ENCODE measurements at regions not wholly inside any gene's neighbourhood (a gene's known extent, or its start where the extent isn't known, plus 50 kb on each side); places are given as distances from the start of the nearest gene placed in this dataset.

- ATAC-seq, result no peak
- TF ChIP-seq ZFP3 (CRISPR knock-in tag; IDR thresholded peaks at IDR 0.05) (no peak), SNAI2 (CRISPR knock-in tag; IDR thresholded peaks at IDR 0.05) (no peak)
Observed at GRCh38 chr5:27705661-27706060, 667.3 kb upstream of the CDH9 start.

DNA sequence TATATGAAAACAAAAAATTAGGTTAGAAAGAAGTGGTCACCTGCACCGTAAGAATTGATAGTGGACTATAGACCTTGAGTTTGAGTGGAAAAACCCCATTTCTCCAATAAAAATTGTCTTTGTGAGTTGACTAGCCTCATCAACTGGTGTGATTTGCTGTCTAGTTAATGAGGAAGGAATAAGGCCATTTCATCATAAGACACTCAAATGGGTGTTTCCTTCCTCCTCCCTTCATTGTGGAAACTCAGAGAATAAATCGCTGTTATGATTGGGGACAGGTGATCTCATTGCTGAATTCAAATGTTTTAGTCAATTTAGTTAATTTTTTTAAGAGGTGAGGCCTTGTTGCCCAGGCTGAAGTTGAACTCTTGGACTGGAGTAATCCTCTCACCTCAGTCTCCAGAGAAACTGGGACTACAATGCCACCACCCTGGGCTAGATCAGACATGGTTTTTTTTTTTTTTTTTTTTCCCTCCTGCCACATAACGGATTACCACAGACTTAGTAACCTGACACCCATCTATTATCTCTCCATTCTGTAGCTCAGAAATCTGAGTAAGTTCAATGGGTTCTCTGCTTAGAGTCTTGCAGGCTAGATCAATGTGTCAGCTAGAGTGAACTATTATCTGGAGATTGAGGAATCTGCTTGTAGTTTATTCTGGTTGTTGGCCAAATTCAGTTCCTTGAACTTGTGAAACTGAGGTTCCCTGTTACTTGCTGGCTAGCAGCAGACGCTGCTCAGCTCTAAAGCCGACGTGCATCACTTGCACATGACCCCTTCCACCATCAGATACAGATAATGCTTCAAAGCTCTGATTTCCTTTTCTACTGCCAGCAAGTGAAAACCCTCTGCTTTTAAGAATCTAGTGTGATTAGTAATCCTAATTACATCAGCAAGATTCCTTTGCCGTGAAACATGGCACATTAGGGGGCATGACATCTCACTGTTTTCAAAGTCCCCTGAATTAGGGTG is 663.8 kb upstream of the CDH9 start:
- ATAC-seq, result no peak
- TF ChIP-seq ZNF8 (CRISPR knock-in tag; IDR thresholded peaks at IDR 0.05), result no peak
- TF ChIP-seq ZNF70 (CRISPR knock-in tag; IDR thresholded peaks at IDR 0.05), result no peak
- TF ChIP-seq ZC3H10 (CRISPR knock-in tag; IDR thresholded peaks at IDR 0.05), result no peak
- no peak for TF ChIP-seq OSR1 (CRISPR knock-in tag; IDR thresholded peaks at IDR 0.05)
- no peak for TF ChIP-seq ARNTL (CRISPR knock-in tag; IDR thresholded peaks at IDR 0.05; ENCODE audit: borderline replicate concordance, low read depth)
- TF ChIP-seq CREB5 (CRISPR knock-in tag; IDR thresholded peaks at IDR 0.05; ENCODE audit: low read depth), result no peak
- TF ChIP-seq ZFP3 (CRISPR knock-in tag; IDR thresholded peaks at IDR 0.05), result no peak
- TF ChIP-seq PPARA (CRISPR knock-in tag; IDR thresholded peaks at IDR 0.05; ENCODE audit: borderline replicate concordance), result no peak
- no peak for TF ChIP-seq ZFP30 (CRISPR knock-in tag; IDR thresholded peaks at IDR 0.05)
- TF ChIP-seq SNAI2 (CRISPR knock-in tag; IDR thresholded peaks at IDR 0.05), result no peak
- TF ChIP-seq BACH2 (CRISPR knock-in tag; IDR thresholded peaks at IDR 0.05; ENCODE audit: borderline replicate concordance), result no peak
- no peak for TF ChIP-seq ESRRG (CRISPR knock-in tag; IDR thresholded peaks at IDR 0.05)
- no peak for TF ChIP-seq CSRNP3 (CRISPR knock-in tag; IDR thresholded peaks at IDR 0.05)

DNA sequence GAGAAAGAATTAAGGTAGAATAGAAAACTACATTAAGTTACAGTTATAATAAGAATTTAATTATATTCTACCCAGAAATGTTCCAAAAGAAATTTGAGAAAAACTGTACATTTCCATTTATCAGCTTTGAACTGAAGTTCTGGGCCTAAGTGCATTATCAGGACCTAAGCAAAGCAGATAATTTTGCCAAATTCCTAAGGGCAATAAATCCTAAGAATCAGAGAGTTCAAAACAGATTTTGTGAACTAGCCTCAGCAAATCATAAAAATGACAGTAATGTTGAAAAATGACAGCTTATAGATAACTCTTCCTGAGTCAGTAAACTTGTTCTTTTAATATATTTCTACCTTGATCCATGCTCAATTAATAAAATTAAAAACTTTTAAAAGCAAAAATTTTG is 662.1 kb upstream of the CDH9 start:
- TF ChIP-seq BACH2 (CRISPR knock-in tag; IDR thresholded peaks at IDR 0.05; ENCODE audit: borderline replicate concordance) (no peak), ZFP3 (CRISPR knock-in tag; IDR thresholded peaks at IDR 0.05) (no peak), ZC3H10 (CRISPR knock-in tag; IDR thresholded peaks at IDR 0.05) (no peak), ZFP30 (CRISPR knock-in tag; IDR thresholded peaks at IDR 0.05) (no peak), TOX (CRISPR knock-in tag; IDR thresholded peaks at IDR 0.05; ENCODE audit: borderline replicate concordance) (no peak)
- no peak for ATAC-seq

- ATAC-seq, result peak; percentile 60; the same call in 2 of the 3 replicates
- TF ChIP-seq SNAI2 (CRISPR knock-in tag; IDR thresholded peaks at IDR 0.05) (no peak), CSRNP3 (CRISPR knock-in tag; IDR thresholded peaks at IDR 0.05) (no peak), RARB (CRISPR knock-in tag; IDR thresholded peaks at IDR 0.05) (no peak), ZC3H10 (CRISPR knock-in tag; IDR thresholded peaks at IDR 0.05) (no peak), ZFP3 (CRISPR knock-in tag; IDR thresholded peaks at IDR 0.05) (no peak), ISL1 (CRISPR knock-in tag; IDR thresholded peaks at IDR 0.05) (no peak), GLIS3 (CRISPR knock-in tag; IDR thresholded peaks at IDR 0.05) (no peak), CREB5 (CRISPR knock-in tag; IDR thresholded peaks at IDR 0.05; ENCODE audit: low read depth) (no peak), BACH2 (CRISPR knock-in tag; IDR thresholded peaks at IDR 0.05; ENCODE audit: borderline replicate concordance) (no peak), ZNF8 (CRISPR knock-in tag; IDR thresholded peaks at IDR 0.05) (no peak), ZNF70 (CRISPR knock-in tag; IDR thresholded peaks at IDR 0.05) (no peak), ESRRG (CRISPR knock-in tag; IDR thresholded peaks at IDR 0.05) (no peak), OSR1 (CRISPR knock-in tag; IDR thresholded peaks at IDR 0.05) (no peak), ARNTL (CRISPR knock-in tag; IDR thresholded peaks at IDR 0.05; ENCODE audit: borderline replicate concordance, low read depth) (no peak)
- TF ChIP-seq, protein P1, sequence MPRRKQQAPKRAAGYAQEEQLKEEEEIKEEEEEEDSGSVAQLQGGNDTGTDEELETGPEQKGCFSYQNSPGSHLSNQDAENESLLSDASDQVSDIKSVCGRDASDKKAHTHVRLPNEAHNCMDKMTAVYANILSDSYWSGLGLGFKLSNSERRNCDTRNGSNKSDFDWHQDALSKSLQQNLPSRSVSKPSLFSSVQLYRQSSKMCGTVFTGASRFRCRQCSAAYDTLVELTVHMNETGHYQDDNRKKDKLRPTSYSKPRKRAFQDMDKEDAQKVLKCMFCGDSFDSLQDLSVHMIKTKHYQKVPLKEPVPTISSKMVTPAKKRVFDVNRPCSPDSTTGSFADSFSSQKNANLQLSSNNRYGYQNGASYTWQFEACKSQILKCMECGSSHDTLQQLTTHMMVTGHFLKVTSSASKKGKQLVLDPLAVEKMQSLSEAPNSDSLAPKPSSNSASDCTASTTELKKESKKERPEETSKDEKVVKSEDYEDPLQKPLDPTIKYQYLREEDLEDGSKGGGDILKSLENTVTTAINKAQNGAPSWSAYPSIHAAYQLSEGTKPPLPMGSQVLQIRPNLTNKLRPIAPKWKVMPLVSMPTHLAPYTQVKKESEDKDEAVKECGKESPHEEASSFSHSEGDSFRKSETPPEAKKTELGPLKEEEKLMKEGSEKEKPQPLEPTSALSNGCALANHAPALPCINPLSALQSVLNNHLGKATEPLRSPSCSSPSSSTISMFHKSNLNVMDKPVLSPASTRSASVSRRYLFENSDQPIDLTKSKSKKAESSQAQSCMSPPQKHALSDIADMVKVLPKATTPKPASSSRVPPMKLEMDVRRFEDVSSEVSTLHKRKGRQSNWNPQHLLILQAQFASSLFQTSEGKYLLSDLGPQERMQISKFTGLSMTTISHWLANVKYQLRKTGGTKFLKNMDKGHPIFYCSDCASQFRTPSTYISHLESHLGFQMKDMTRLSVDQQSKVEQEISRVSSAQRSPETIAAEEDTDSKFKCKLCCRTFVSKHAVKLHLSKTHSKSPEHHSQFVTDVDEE (CRISPR knock-in tag; IDR thresholded peaks at IDR 0.05), result no peak
- TF ChIP-seq, protein P2, sequence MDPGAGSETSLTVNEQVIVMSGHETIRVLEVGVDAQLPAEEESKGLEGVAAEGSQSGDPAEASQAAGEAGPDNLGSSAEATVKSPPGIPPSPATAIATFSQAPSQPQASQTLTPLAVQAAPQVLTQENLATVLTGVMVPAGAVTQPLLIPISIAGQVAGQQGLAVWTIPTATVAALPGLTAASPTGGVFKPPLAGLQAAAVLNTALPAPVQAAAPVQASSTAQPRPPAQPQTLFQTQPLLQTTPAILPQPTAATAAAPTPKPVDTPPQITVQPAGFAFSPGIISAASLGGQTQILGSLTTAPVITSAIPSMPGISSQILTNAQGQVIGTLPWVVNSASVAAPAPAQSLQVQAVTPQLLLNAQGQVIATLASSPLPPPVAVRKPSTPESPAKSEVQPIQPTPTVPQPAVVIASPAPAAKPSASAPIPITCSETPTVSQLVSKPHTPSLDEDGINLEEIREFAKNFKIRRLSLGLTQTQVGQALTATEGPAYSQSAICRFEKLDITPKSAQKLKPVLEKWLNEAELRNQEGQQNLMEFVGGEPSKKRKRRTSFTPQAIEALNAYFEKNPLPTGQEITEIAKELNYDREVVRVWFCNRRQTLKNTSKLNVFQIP (CRISPR knock-in tag; IDR thresholded peaks at IDR 0.05; ENCODE audit: borderline replicate concordance, low read depth), result no peak
- TF ChIP-seq, protein P3, sequence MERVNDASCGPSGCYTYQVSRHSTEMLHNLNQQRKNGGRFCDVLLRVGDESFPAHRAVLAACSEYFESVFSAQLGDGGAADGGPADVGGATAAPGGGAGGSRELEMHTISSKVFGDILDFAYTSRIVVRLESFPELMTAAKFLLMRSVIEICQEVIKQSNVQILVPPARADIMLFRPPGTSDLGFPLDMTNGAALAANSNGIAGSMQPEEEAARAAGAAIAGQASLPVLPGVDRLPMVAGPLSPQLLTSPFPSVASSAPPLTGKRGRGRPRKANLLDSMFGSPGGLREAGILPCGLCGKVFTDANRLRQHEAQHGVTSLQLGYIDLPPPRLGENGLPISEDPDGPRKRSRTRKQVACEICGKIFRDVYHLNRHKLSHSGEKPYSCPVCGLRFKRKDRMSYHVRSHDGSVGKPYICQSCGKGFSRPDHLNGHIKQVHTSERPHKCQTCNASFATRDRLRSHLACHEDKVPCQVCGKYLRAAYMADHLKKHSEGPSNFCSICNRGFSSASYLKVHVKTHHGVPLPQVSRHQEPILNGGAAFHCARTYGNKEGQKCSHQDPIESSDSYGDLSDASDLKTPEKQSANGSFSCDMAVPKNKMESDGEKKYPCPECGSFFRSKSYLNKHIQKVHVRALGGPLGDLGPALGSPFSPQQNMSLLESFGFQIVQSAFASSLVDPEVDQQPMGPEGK (CRISPR knock-in tag; IDR thresholded peaks at IDR 0.05; ENCODE audit: borderline replicate concordance), result no peak
Observed at GRCh38 chr5:27682600-27682999, 644.2 kb upstream of the CDH9 start.

Data from SK-N-SH treated with all-trans-retinoic acid at 6 μM for 48 hours (cell line).